Skeletal muscle cell (primary cell): ENCODE measurements at regions not wholly inside any gene's neighbourhood (a gene's known extent, or its start where the extent isn't known, plus 50 kb on each side); places are given as distances from the start of the nearest gene placed in this dataset.

ENCODE experiments used
- DNase-seq: peaks from one replicate; pipeline ENCODE4 v3.0.0-alpha.2; 2010; ENCODE audit warnings: low read depth
- H3K4me3 ChIP-seq: 2 replicates; pipeline ENCODE4 v1.5.1; 2011; ENCODE audit warnings: low read depth, mild to moderate bottlenecking, control low read depth, low read length, moderate library complexity

GRCh38 chr10:83612746-83613145, 526.6 kb upstream of the GHITM start:
- no peak for DNase-seq
- no peak overlapping the region for H3K4me3 ChIP-seq

DNA sequence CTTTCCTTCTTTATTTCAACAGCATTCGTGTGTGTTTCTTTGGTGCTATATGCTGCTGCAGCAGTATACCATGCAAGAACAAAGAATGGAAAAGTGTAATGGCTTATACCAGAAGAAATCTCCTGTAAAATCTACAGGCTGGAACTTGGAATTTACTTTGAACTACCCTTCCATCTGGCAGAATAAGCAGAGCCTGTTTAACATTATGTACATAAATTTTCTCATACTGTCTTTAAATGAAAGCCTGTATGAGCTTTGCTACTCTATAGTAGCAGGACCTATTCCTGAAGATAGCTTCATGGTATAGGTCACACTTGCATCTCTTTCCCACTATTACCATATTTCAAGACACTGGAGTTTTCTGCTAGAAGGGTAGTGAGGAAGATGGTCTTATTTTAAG, 522.1 kb upstream of the GHITM start:
- H3K4me3 ChIP-seq = no peak overlapping the region
- no peak for DNase-seq

- H3K4me3 ChIP-seq = no peak overlapping the region
- no peak for DNase-seq
These were observed 521.4 kb upstream of the GHITM start for GRCh38 chr10:83617692-83618545.

GRCh38 chr10:83625831-83626360, 513.4 kb upstream of the GHITM start:
- DNase-seq = no peak
- no peak overlapping the region for H3K4me3 ChIP-seq

GRCh38 chr10:83632701-83633100, 506.6 kb upstream of the GHITM start:
- H3K4me3 ChIP-seq = no peak overlapping the region
- no peak for DNase-seq

GRCh38 chr10:83633547-83633946, 505.8 kb upstream of the GHITM start:
- no peak overlapping the region for H3K4me3 ChIP-seq
- no peak for DNase-seq

DNA sequence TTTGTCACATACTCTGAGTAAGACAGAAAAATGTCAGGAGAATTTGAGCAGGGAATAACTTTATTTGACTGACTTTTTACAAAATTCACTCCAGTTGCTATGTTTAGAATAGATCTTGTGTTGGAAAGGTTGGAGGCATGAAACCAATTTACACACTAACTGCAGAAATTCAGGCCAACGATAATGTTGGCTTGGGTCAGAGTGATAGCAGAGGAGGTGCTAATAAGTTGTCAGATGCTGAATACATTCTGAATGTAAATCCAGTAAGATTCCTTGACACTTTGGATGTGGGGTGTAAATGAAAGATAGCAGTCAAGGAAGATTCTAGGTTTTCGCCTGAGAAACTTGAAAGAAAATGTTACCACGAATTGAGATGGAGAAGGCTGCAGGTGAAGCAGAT, 502.5 kb upstream of the GHITM start:
- DNase-seq = no peak
- H3K4me3 ChIP-seq = no peak overlapping the region

- DNase-seq = no peak
- H3K4me3 ChIP-seq = no peak overlapping the region
These were observed 491.8 kb upstream of the GHITM start for GRCh38 chr10:83647526-83647925.

DNA sequence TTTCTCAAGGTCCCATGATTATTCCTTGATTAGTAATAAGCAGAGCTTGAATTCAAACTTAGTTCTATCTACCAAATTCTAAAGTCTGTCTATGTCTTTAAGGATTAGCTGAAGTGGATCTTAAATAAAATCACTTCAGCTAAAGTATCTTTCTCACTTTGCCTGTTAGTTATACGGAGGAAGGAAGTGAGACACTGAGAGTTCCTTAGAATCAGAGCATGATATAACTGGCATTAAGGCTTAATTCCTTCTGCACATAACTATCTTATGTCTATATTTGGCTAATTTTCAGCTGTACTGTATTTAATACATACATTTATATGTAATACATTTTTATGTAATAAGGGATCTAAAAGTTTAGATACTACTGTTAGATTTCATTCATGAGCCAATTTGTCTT, 491.1 kb upstream of the GHITM start:
- DNase-seq = no peak
- no peak overlapping the region for H3K4me3 ChIP-seq

- H3K4me3 ChIP-seq = no peak overlapping the region
- DNase-seq = no peak
These were observed 489.8 kb upstream of the GHITM start for GRCh38 chr10:83649471-83649870.

- no peak overlapping the region for H3K4me3 ChIP-seq
- DNase-seq = no peak
These were observed 484.6 kb upstream of the GHITM start for GRCh38 chr10:83654689-83655088.

- no peak for DNase-seq
- H3K4me3 ChIP-seq = no peak overlapping the region
These were observed 482.4 kb upstream of the GHITM start for GRCh38 chr10:83656924-83657323.

- no peak for DNase-seq
- H3K4me3 ChIP-seq = no peak overlapping the region
These were observed 481.8 kb upstream of the GHITM start for GRCh38 chr10:83657487-83657886.

- no peak overlapping the region for H3K4me3 ChIP-seq
- DNase-seq = no peak
These were observed 475.4 kb upstream of the GHITM start for GRCh38 chr10:83663918-83664317.

DNA sequence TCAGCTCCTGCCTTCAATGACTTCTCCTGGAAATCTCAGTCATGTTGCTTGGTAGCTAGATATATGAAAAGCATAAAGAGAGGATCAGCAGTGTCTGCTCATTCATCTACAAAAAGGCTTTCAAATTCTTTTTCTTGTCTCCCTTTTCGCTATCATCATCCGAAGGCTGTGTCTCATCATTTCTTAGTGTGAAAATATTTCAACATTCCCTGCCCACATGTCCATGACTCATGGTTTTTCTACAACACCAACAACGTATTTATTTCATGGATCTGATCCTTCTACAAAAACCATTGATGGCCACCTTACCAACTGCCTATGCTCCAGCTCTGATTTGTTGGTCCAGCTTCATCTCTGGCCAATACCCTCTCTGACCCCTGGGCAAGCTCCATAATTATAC, 472.5 kb upstream of the GHITM start:
- no peak overlapping the region for H3K4me3 ChIP-seq
- no peak for DNase-seq

- DNase-seq = no peak
- H3K4me3 ChIP-seq = no peak overlapping the region
These were observed 471.7 kb upstream of the GHITM start for GRCh38 chr10:83667594-83667993.

- DNase-seq = no peak
- no peak overlapping the region for H3K4me3 ChIP-seq
These were observed 466.0 kb upstream of the GHITM start for GRCh38 chr10:83673316-83673715.

GRCh38 chr10:83677795-83678194, 461.5 kb upstream of the GHITM start:
- no peak for DNase-seq
- H3K4me3 ChIP-seq = no peak overlapping the region

- no peak overlapping the region for H3K4me3 ChIP-seq
- no peak for DNase-seq
These were observed 460.5 kb upstream of the GHITM start for GRCh38 chr10:83678850-83679249.

GRCh38 chr10:83680470-83680891, 458.8 kb upstream of the GHITM start:
- DNase-seq = no peak
- no peak overlapping the region for H3K4me3 ChIP-seq

GRCh38 chr10:83682414-83682813, 456.9 kb upstream of the GHITM start:
- H3K4me3 ChIP-seq = no peak overlapping the region
- no peak for DNase-seq
